ENCODE measurements at regions not wholly inside any gene's neighbourhood (a gene's known extent, or its start where the extent isn't known, plus 50 kb on each side); places are given as distances from the start of the nearest gene placed in this dataset.

- no peaks in the 10 kb centered on the region for H3K9me3 ChIP-seq (replicated peaks; ENCODE audit: control insufficient read depth, insufficient read depth, low read depth, low read length)
- no peak overlapping the region for H3K4me3 ChIP-seq
- no peak for FAIRE-seq
- H3K79me2 ChIP-seq (ENCODE audit: control insufficient read depth, insufficient read depth, low read length): no peaks in the 10 kb centered on the region
- peaks cover 24 to 62% of the 10 kb centered on the region in 2 experiments for H3K27me3 ChIP-seq (ENCODE audit: control insufficient read depth in 2 of 2, insufficient read depth in 2 of 2, low read length in 2 of 2)
- ChIA-PET POLR2A (interaction anchor here (0.6 to 1.5 kb wide), 2 partner anchors 69 to 199 kb away, joined by 3 to 5 read pairs; partner anchors contain the start of gene ID2), CTCF (ENCODE audit: low intra/inter-chr PET ratio) (no interaction called here)
- H3K9me1 ChIP-seq (ENCODE audit: control insufficient read depth, insufficient read depth, low read length): no peaks in the 10 kb centered on the region
- no peak for DNase-seq (ENCODE audit: extremely low read depth in 1 of 4, low spot score in 3 of 4)
- no peaks in the 10 kb centered on the region for H3K36me3 ChIP-seq (ENCODE audit: control insufficient read depth, insufficient read depth, low read length)
- H3K4me1 ChIP-seq (replicated peaks in 1 of 2; ENCODE audit: control insufficient read depth in 2 of 2, insufficient read depth in 2 of 2, low read length in 2 of 2): no peaks in the 10 kb centered on the region
- BruUV-seq (replicated peaks): no TSS peak
- intact Hi-C loops (cut with micrococcal nuclease) (no loop called here), in situ Hi-C loops (cut with MboI) (no loop called here)
- H4K20me1 ChIP-seq (replicated peaks; ENCODE audit: control insufficient read depth, insufficient read depth, low read length): no peaks in the 10 kb centered on the region
- 0% methylated on average over 4 of the region's 4 CpGs for WGBS (ENCODE audit: insufficient coverage, low coverage, missing lambda C conversion rate)
- no peak for ATAC-seq
- H2AFZ ChIP-seq (ENCODE audit: low read depth, low read length): no peak overlapping the region
- no peak overlapping the region for H3K4me2 ChIP-seq (ENCODE audit: insufficient read depth, low read length)
- no peak overlapping the region for H3K27ac ChIP-seq (ENCODE audit: extremely low read depth, low read depth, low read length)
- H3K9ac ChIP-seq (ENCODE audit: insufficient read depth in 1 of 2, low read depth in 2 of 2, low read length in 2 of 2): no peak overlapping the region
- TF ChIP-seq TGIF2 (CRISPR knock-in tag; IDR thresholded peaks at IDR 0.05) (no peak), NR4A1 (CRISPR knock-in tag; IDR thresholded peaks at IDR 0.05) (no peak), NR4A1 (tag; IDR thresholded peaks at IDR 0.05) (no peak), LEF1 (IDR thresholded peaks at IDR 0.05) (no peak), STAG1 (CRISPR knock-in tag; IDR thresholded peaks at IDR 0.05; ENCODE audit: borderline replicate concordance) (no peak), BRD9 (IDR thresholded peaks at IDR 0.05; ENCODE audit: low read depth, partially characterized antibody) (no peak), FOXA1 (IDR thresholded peaks at IDR 0.05; ENCODE audit: borderline replicate concordance) (no peak), SETDB1 (IDR thresholded peaks at IDR 0.05; ENCODE audit: low read length) (no peak), TARDBP (IDR thresholded peaks at IDR 0.05) (no peak), EZH2 (IDR thresholded peaks at IDR 0.05; ENCODE audit: borderline replicate concordance, low read depth, low read length) (no peak), FOXK2 (conservative IDR thresholded peaks at IDR 0.05 in 1 of 2, IDR thresholded peaks at IDR 0.05 in 1 of 2; ENCODE audit: low read depth in 2 of 2) (no peak), CREBBP (IDR thresholded peaks at IDR 0.05; ENCODE audit: low read depth, low read length) (no peak), ZKSCAN3 (CRISPR knock-in tag; IDR thresholded peaks at IDR 0.05) (no peak), RHOXF2B (CRISPR knock-in tag; conservative IDR thresholded peaks at IDR 0.05) (no peak)
- TF ChIP-seq, protein P1, sequence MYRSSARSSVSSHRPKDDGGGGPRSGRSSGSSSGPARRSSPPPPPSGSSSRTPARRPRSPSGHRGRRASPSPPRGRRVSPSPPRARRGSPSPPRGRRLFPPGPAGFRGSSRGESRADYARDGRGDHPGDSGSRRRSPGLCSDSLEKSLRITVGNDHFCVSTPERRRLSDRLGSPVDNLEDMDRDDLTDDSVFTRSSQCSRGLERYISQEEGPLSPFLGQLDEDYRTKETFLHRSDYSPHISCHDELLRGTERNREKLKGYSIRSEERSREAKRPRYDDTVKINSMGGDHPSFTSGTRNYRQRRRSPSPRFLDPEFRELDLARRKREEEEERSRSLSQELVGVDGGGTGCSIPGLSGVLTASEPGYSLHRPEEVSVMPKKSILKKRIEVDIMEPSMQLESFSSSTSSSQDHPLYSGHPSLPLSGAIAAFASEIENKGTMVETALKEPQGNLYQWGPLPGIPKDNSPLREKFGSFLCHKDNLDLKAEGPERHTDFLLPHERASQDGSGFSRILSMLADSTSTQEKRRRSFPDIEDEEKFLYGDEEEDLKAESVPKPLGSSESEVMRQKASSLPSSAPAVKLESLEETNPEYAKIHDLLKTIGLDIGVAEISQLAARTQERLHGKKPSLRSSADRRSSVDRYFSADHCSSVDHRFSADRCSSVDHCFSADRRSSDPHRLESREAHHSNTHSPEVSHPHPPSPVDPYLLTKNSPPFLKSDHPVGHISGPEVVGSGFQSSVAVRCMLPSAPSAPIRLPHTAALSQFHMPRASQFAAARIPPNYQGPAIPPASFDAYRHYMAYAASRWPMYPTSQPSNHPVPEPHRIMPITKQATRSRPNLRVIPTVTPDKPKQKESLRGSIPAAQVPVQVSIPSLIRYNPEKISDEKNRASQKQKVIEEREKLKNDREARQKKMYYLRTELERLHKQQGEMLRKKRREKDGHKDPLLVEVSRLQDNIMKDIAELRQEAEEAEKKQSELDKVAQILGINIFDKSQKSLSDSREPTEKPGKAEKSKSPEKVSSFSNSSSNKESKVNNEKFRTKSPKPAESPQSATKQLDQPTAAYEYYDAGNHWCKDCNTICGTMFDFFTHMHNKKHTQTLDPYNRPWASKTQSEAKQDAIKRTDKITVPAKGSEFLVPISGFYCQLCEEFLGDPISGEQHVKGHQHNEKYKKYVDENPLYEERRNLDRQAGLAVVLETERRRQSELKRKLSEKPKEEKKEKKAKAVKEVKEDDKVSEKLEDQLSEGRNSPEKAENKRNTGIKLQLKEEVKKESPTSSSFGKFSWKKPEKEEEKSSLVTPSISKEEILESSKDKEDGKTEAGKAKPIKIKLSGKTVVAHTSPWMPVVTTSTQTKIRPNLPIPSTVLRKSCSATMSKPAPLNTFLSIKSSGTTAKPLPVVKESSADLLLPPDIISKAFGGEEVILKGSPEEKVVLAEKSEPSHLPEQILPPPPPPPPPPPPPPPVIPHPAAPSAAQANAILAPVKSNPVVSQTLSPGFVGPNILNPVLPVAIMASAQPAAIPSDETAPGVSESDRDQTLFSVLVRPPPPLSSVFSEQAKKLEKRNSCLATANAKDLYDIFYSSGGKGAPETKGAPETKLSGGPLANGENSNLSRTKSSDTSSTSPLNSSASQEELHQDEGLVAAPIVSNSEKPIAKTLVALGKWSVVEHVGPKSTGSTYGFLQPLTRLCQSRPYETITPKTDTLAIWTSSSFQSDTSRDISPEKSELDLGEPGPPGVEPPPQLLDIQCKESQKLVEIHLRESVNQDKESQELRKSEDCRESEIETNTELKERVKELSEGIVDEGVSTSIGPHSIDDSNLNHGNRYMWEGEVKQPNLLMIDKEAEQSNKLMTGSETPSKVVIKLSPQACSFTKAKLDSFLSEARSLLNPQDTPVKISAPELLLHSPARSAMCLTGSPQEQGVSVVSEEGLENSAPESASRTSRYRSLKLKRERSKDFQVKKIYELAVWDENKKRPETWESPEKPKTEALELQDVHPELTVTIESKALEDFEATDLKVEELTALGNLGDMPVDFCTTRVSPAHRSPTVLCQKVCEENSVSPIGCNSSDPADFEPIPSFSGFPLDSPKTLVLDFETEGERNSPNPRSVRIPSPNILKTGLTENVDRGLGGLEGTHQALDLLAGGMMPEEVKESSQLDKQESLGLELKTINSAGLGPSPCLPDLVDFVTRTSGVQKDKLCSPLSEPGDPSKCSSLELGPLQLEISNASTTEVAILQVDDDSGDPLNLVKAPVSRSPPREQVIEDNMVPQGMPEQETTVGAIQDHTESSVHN (IDR thresholded peaks at IDR 0.05; ENCODE audit: borderline replicate concordance in 1 of 2, low read depth in 1 of 2): no peak
- TF ChIP-seq, protein P2, sequence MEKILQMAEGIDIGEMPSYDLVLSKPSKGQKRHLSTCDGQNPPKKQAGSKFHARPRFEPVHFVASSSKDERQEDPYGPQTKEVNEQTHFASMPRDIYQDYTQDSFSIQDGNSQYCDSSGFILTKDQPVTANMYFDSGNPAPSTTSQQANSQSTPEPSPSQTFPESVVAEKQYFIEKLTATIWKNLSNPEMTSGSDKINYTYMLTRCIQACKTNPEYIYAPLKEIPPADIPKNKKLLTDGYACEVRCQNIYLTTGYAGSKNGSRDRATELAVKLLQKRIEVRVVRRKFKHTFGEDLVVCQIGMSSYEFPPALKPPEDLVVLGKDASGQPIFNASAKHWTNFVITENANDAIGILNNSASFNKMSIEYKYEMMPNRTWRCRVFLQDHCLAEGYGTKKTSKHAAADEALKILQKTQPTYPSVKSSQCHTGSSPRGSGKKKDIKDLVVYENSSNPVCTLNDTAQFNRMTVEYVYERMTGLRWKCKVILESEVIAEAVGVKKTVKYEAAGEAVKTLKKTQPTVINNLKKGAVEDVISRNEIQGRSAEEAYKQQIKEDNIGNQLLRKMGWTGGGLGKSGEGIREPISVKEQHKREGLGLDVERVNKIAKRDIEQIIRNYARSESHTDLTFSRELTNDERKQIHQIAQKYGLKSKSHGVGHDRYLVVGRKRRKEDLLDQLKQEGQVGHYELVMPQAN (IDR thresholded peaks at IDR 0.05; ENCODE audit: borderline replicate concordance): no peak
Observed at GRCh38 chr2:8482432-8482831, 199.4 kb upstream of the ID2 start.

All from K562 (cell line).